SK-N-SH (cell line): ENCODE measurements at regions not wholly inside any gene's neighbourhood (a gene's known extent, or its start where the extent isn't known, plus 50 kb on each side); places are given as distances from the start of the nearest gene placed in this dataset.

ENCODE experiments used
- CTCF ChIA-PET: fragments of 300-600, 350-600 bp; formaldehyde crosslinking; extraction: SDS; loops from one replicate; lab custom pipeline; 2021; lab: Yijun Ruan, JAX
- POLR2A ChIA-PET: fragments of 350-600 bp; sonication (Branson Sonifier 250); formaldehyde crosslinking; extraction: SDS; loops from one replicate; lab custom pipeline; 2020; ENCODE audit warnings: antibody characterized with exemption, inconsistent platforms; lab: Yijun Ruan, JAX
- DNase-seq: peaks from one replicate; pipeline ENCODE4 v3.0.0; 2012
- H2AFZ ChIP-seq: fragments of 200-600 bp; sonication (generic); 2 replicates; pipeline ENCODE4 v1.8.1; 2016; ENCODE audit warnings: antibody characterized with exemption, mild to moderate bottlenecking, low read depth
- H3F3A ChIP-seq: fragments of 200-600 bp; sonication (generic); replicated peaks from 2 replicates; pipeline ENCODE3; 2016; ENCODE audit warnings: antibody characterized with exemption, mild to moderate bottlenecking; ENCODE audit not compliant: insufficient read depth
- H3K27ac ChIP-seq, 2 experiments: fragments of 200-500 bp in 1 of 2; fragments of 200-600 bp in 1 of 2; sonication (Bioruptor generic) in 1 of 2; sonication (generic), shearing (Covaris generic) in 1 of 2; 2 replicates each; pipeline versions ENCODE4 v1.5.1 to v1.6.1; 2014 to 2016; ENCODE audit warnings: low read depth in 2 of 2, inconsistent platforms in 1 of 2, low read length in 1 of 2, mild to moderate bottlenecking in 1 of 2, mixed read lengths in 1 of 2
- H3K27me3 ChIP-seq: fragments of 200-600 bp; sonication (generic), shearing (Covaris generic); 2 replicates; pipeline ENCODE4 v1.6.1; 2016; ENCODE audit warnings: mixed run types; ENCODE audit not compliant: insufficient read depth
- H3K36me3 ChIP-seq, 2 experiments: fragments of 200-500 bp in 1 of 2; fragments of 200-600 bp in 1 of 2; sonication (Bioruptor generic) in 1 of 2; sonication (generic) in 1 of 2; replicated peaks in 1 of 2; 2 replicates each; pipeline versions ENCODE3 to v1.5.1; 2014 to 2016; ENCODE audit warnings: low read length in 1 of 2, mild to moderate bottlenecking in 1 of 2; ENCODE audit not compliant: insufficient read depth in 2 of 2, control insufficient read depth in 1 of 2
- H3K4me1 ChIP-seq, 2 experiments: fragments of 200-500 bp in 1 of 2; fragments of 200-600 bp in 1 of 2; sonication (Bioruptor generic) in 1 of 2; sonication (generic), shearing (Covaris generic) in 1 of 2; 2 replicates each; pipeline versions ENCODE4 v1.5.1 to v1.6.1; 2014 to 2016; ENCODE audit warnings: low read depth in 1 of 2, low read length in 1 of 2, mixed run types in 1 of 2; ENCODE audit not compliant: insufficient read depth in 2 of 2, control insufficient read depth in 1 of 2
- H3K4me2 ChIP-seq: fragments of 200-600 bp; sonication (generic), shearing (Covaris generic); 2 replicates; pipeline ENCODE4 v1.6.1; 2017; ENCODE audit warnings: mixed run types
- H3K4me3 ChIP-seq, 2 experiments: fragments of 200-500 bp in 1 of 2; fragments of 200-600 bp in 1 of 2; sonication (Bioruptor generic) in 1 of 2; sonication (generic), shearing (Covaris generic) in 1 of 2; 2 replicates each; pipeline versions ENCODE4 v1.5.1 to v1.8.1; 2014 to 2016; ENCODE audit warnings: low read depth in 2 of 2, inconsistent platforms in 1 of 2, low read length in 1 of 2, mild to moderate bottlenecking in 1 of 2, mixed read lengths in 1 of 2, moderate library complexity in 1 of 2
- H3K79me2 ChIP-seq: fragments of 200-600 bp; sonication (generic); 2 replicates; pipeline ENCODE4 v1.8.1; 2017; ENCODE audit warnings: mild to moderate bottlenecking; ENCODE audit not compliant: insufficient read depth
- H3K9ac ChIP-seq: fragments of 200-600 bp; sonication (generic); 2 replicates; pipeline ENCODE4 v1.6.1; 2017; ENCODE audit warnings: mixed run types
- H3K9me2 ChIP-seq: fragments of 200-600 bp; sonication (generic); 2 replicates; pipeline ENCODE4 v1.6.1; 2017; ENCODE audit warnings: mixed run types
- H3K9me3 ChIP-seq: fragments of 200-600 bp; sonication (generic); 2 replicates; pipeline ENCODE4 v1.6.1; 2017; ENCODE audit warnings: mixed run types, mild to moderate bottlenecking, moderate library complexity
- H4K20me1 ChIP-seq: fragments of 200-600 bp; sonication (generic); 2 replicates; pipeline ENCODE4 v1.6.1; 2017; ENCODE audit warnings: mild to moderate bottlenecking, mixed run types; ENCODE audit not compliant: insufficient read depth
- EP300 ChIP-seq, 2 experiments: IDR thresholded peaks; 2 replicates each; pipeline versions ENCODE4 v1.4.0 to v1.6.1; 2012; ENCODE audit warnings: borderline replicate concordance in 1 of 2, low read depth in 1 of 2, low read length in 1 of 2
- FOSL2 ChIP-seq: IDR thresholded peaks from 2 replicates; pipeline ENCODE4 v1.4.0; 2012; ENCODE audit warnings: low read depth, mild to moderate bottlenecking, moderate library complexity, borderline replicate concordance
- FOXM1 ChIP-seq: IDR thresholded peaks from 2 replicates; pipeline ENCODE4 v1.4.0; 2012; ENCODE audit warnings: low read depth, mild to moderate bottlenecking
- GABPA ChIP-seq: IDR thresholded peaks from 2 replicates; pipeline ENCODE4 v1.4.0; 2012; ENCODE audit warnings: low read depth, mild to moderate bottlenecking
- MEF2A ChIP-seq: IDR thresholded peaks from 2 replicates; pipeline ENCODE4 v1.4.0; 2012; ENCODE audit warnings: low read depth, borderline replicate concordance
- NRF1 ChIP-seq: IDR thresholded peaks from 2 replicates; pipeline ENCODE4 v1.6.1; 2012; ENCODE audit warnings: low read depth, mild to moderate bottlenecking, low read length
- RAD21 ChIP-seq: IDR thresholded peaks from 2 replicates; pipeline ENCODE4 v1.6.1; 2012; ENCODE audit warnings: mild to moderate bottlenecking, low read length
- SIN3A ChIP-seq: IDR thresholded peaks from 2 replicates; pipeline ENCODE4 v1.6.1; 2012; ENCODE audit warnings: low read depth, mild to moderate bottlenecking, low read length, moderate library complexity, borderline replicate concordance
- TAF1 ChIP-seq: IDR thresholded peaks from 2 replicates; pipeline ENCODE4 v1.6.1; 2012; ENCODE audit warnings: low read depth, mild to moderate bottlenecking, low read length, moderate library complexity, borderline replicate concordance
- YY1 ChIP-seq: IDR thresholded peaks from 2 replicates; pipeline ENCODE4 v1.4.0; 2012; ENCODE audit warnings: low read depth, mild to moderate bottlenecking
- WGBS: methylation state at CpG from one replicate; pipeline ENCODE4 v1.1.6; 2017; ENCODE audit warnings: low lambda C conversion rate; 5-methylcytosine and 5-hydroxymethylcytosine counted together

GRCh38 chr18:46269275-46269674 lies 165.1 kb downstream of the HAUS1 start:
- TF ChIP-seq SIN3A (no peak), MEF2A (no peak), FOSL2 (no peak), TAF1 (no peak), NRF1 (no peak)
- no peaks in the 10 kb centered on the region for H3K9me2 ChIP-seq
- no peaks in the 10 kb centered on the region for H3K9me3 ChIP-seq
- no peak overlapping the region for H3K9ac ChIP-seq
- 93% methylated on average over 1 of the region's 1 CpG for WGBS
- H3K4me2 ChIP-seq = no peak overlapping the region
- no peak overlapping the region for H3K27ac ChIP-seq
- no peaks in the 10 kb centered on the region for H3F3A ChIP-seq
- no peak for DNase-seq
- no peaks in the 10 kb centered on the region for H4K20me1 ChIP-seq
- H3K79me2 ChIP-seq = no peaks in the 10 kb centered on the region
- H3K4me1 ChIP-seq = peaks cover 0 to 10% of the 10 kb centered on the region in 2 experiments; a peak in 1 of 4 replicates
- no peak overlapping the region for H3K4me3 ChIP-seq
- H3K36me3 ChIP-seq = peaks cover 9 to 39% of the 10 kb centered on the region in 2 experiments
- H2AFZ ChIP-seq = no peak overlapping the region
- ChIA-PET CTCF (no interaction called here), POLR2A (no interaction called here)
- no peaks in the 10 kb centered on the region for H3K27me3 ChIP-seq

GRCh38 chr18:46271488-46271887 lies 167.3 kb downstream of the HAUS1 start:
- WGBS = 82% methylated on average over 2 of the region's 2 CpGs
- Histone ChIP-seq H3K9me3 (no peaks in the 10 kb centered on the region), H4K20me1 (no peaks in the 10 kb centered on the region), H2AFZ (no peak overlapping the region), H3K4me2 (no peak overlapping the region), H3K36me3 (peaks cover 0 to 22% of the 10 kb centered on the region in 2 experiments), H3K27me3 (no peaks in the 10 kb centered on the region), H3F3A (no peaks in the 10 kb centered on the region), H3K9me2 (no peaks in the 10 kb centered on the region), H3K27ac (no peak overlapping the region), H3K4me3 (no peak overlapping the region), H3K9ac (no peak overlapping the region), H3K79me2 (no peaks in the 10 kb centered on the region), H3K4me1 (peaks cover 0 to 5% of the 10 kb centered on the region in 2 experiments; a peak in 1 of 4 replicates)
- DNase-seq = no peak
- TF ChIP-seq GABPA (no peak), EP300 (IDR thresholded peaks at IDR 0.05; ENCODE audit: borderline replicate concordance in 1 of 2, low read depth in 1 of 2, low read length in 1 of 2) (no peak), YY1 (no peak), TAF1 (no peak), RAD21 (no peak), FOXM1 (no peak)
- ChIA-PET POLR2A (no interaction called here), CTCF (interaction anchor here (1.1 to 14.1 kb wide), 6 partner anchors 10 to 387 kb away, joined by 3 to 328 read pairs (median 10); partner anchors contain the start of gene LOXHD1)

- no peaks in the 10 kb centered on the region for H4K20me1 ChIP-seq
- no peak overlapping the region for H3K27ac ChIP-seq
- H3F3A ChIP-seq = no peaks in the 10 kb centered on the region
- WGBS = 86% methylated on average over 1 of the region's 1 CpG
- CTCF ChIA-PET = interaction anchor here (3.3 to 14.1 kb wide), 3 partner anchors 7 to 385 kb away, joined by 16 to 328 read pairs (median 17); partner anchors contain the start of gene LOXHD1
- H3K4me3 ChIP-seq = no peak overlapping the region
- no peaks in the 10 kb centered on the region for H3K79me2 ChIP-seq
- peaks cover 0 to 11% of the 10 kb centered on the region in 2 experiments for H3K36me3 ChIP-seq
- H3K4me2 ChIP-seq = no peak overlapping the region
- H3K4me1 ChIP-seq = peaks cover 9 to 10% of the 10 kb centered on the region in 2 experiments; a peak in 1 of 4 replicates
- no peak overlapping the region for H2AFZ ChIP-seq
- TF ChIP-seq FOSL2 = no peak
- no peak for DNase-seq
- no peak overlapping the region for H3K9ac ChIP-seq
- H3K27me3 ChIP-seq = no peaks in the 10 kb centered on the region
- POLR2A ChIA-PET = no interaction called here
- H3K9me3 ChIP-seq = no peaks in the 10 kb centered on the region
- H3K9me2 ChIP-seq = no peaks in the 10 kb centered on the region
These were observed 169.7 kb downstream of the HAUS1 start for GRCh38 chr18:46273861-46274260.
